ENCODE measurements at regions not wholly inside any gene's neighbourhood (a gene's known extent, or its start where the extent isn't known, plus 50 kb on each side); places are given as distances from the start of the nearest gene placed in this dataset.
A peak's percentile ranks its signal among the peaks of the same experiment; 100 is the strongest.
"Not testable (repeated sequence)": the region's sequence is repeated elsewhere in the genome, so short reads cannot be mapped to it uniquely, and the experiment has no call there.

GRCh38 chr6:137810554-137811120 lies 56.4 kb upstream of the TNFAIP3 start:
- no peak for DNase-seq

DNA sequence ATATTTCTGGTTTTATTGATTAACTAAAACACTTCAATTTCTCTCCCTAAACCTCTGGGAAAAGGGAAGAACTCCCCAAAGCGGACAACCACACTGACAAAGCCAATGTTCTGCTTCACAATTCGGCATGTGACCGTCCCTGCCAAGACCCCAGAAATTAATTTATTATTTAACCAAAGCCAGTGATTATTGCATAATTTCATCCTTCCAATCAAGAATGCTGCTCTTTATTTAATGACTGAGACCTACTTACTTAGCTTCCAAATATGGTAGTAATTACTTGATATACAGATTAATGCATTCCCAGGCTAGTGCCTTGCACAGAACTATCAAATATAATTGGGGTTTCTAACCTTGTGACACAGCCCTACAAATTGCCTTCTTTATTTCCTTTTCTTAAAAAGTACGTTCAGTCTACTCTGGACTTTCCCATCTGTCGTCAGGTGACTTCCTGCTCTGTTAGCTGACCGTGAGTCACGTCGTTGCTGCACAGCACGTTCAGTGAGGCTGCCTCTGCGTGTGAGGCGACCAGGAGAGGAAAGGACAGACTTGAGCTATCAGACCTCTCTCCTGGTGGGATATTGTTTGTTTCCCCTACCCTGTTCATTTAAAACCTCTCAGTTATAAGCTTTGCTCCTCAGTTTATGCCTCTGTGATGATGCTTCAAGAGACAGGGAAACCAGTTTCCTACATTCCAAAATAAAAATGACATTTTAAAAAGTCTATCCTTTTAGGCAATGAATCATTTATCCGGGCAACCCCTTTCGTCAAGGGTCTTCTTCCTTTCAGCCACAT lies 55.7 kb upstream of the TNFAIP3 start:
- DNase-seq = peak; percentile 9 to 38 (median 37)

GRCh38 chr6:137811916-137812553 lies 55.0 kb upstream of the TNFAIP3 start:
- DNase-seq = no peak

DNA sequence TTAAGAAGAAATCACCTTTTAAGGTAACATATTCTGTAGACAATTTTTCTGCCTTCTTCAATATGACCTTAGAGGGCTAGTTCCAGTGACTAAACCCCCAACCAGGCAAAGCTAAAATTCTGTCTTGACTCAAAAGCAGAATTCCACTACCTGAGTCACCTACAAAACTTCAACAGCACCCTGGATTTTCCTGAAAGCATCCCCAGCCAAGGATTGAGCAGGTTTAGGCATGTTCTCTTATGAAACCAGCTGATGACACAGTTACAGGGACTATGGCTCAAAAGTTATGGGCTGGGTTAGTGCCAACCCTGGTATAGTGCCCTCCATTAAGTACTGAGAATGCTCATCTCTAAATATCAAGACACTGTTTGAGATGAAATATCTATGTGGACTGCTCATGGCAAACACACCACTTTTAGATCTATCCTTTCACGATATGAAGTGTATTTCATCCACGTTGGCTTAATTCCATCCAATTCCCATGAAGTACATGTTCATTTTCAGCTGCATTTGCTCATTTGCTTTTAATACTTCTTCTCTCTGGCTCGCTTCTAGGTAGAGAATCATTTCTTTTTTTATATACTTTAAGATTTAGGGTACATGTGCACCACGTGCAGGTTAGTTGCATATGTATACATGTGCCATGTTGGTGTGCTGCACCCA lies 53.6 kb upstream of the TNFAIP3 start:
- DNase-seq = no peak

DNA sequence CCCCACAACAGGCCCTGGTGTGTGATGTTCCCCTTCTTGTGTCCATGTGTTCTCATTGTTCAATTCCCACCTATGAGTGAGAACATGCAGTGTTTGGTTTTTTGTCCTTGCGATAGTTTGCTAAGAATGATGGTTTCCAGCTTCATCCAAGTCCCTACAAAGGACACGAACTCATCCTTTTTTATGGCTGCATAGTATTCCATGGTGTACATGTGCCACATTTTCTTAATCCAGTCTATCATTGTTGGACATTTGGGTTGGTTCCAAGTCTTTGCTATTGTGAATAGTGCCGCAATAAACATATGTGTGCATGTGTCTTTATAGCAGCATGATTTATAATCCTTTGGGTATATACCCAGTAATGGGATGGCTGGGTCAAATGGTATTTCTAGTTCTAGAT lies 53.0 kb upstream of the TNFAIP3 start:
- DNase-seq = not testable (repeated sequence)

- no peak for DNase-seq
Measured at GRCh38 chr6:137815692-137816091, 51.4 kb upstream of the TNFAIP3 start.

GRCh38 chr6:137816133-137816579 lies 50.9 kb upstream of the TNFAIP3 start:
- DNase-seq = no peak

GRCh38 chr6:137816688-137817618 lies 50.1 kb upstream of the TNFAIP3 start:
- no peak for DNase-seq

All from activated naive CD4-positive, alpha-beta T cell (primary cell).